ENCODE measurements at regions not wholly inside any gene's neighbourhood (a gene's known extent, or its start where the extent isn't known, plus 50 kb on each side); places are given as distances from the start of the nearest gene placed in this dataset.
"Not testable (repeated sequence)": the region's sequence is repeated elsewhere in the genome, so short reads cannot be mapped to it uniquely, and the experiment has no call there.

DNA sequence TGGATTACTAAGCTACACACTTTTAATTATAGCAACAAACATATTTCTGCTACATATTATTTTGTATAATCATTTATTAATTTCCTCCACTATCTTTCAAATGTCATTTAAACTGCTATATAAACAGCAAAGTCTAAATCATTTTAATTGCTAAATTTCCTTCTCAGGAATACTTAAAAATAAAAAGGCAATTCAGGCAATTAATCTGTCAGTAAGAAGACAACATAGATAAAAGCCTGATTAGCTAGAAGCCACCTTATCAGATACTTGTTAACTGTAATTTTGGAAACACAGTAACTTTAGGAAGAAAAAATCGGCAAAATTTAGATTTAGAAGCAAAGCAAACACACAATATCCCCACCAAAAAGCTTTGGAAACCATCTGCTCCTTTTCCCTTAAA is 188.2 kb upstream of the ZNF804A start:
- no peak for DNase-seq (ENCODE audit: low read depth, low spot score)
- in situ Hi-C loops (cut with HindIII; ENCODE audit: low pct_unique_long_range_greater_than_20kb, low sequenced_read_pairs): no loop called here

DNA sequence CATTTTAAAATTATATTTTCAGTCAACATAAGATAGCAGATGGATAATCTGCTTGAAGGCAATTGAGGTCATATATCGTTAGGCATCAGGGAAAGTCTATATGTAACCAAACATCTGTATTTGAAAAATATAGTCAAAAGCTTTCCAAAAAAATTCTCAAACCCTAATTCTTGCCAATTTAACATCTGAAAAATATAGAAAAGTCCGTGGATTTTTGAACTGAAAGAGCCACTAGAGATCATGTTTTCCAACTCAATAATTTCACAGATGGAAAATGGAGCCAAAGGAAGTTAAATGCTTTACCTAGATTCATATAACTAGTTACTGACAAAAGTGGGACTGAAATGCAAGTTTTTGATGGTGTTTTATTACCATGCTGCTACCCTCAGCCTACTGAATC is 185.1 kb upstream of the ZNF804A start:
- no peak for DNase-seq (ENCODE audit: low read depth, low spot score)
- in situ Hi-C loops (cut with HindIII; ENCODE audit: low pct_unique_long_range_greater_than_20kb, low sequenced_read_pairs): no loop called here

DNA sequence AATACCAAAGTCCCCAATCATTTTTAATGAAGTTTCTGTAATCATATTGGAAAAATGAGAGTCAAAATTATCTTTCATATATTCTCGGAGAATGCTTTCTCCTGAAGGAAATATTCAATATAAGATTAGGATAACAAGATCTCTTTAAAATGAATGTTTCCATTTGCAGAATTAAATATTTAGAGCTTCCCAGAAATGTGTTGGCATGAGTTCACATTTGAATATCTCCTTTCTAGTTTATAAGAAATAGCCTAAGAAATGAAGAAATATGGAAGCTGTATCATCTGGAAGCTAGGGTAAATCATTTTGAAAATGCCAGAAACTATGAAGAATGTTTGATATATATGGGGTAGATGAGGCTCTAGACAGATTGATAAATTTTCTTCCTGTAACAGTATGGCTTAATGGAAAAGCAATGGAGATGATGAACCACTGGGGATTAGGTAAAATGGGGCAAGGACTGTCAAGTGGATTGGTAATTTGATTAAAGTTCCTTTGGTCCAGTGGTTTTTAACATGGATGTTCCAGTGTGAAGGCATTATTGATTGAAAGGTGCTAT is 184.6 kb upstream of the ZNF804A start:
- DNase-seq (ENCODE audit: low read depth, low spot score): no peak
- in situ Hi-C loops (cut with HindIII; ENCODE audit: low pct_unique_long_range_greater_than_20kb, low sequenced_read_pairs): no loop called here

DNA sequence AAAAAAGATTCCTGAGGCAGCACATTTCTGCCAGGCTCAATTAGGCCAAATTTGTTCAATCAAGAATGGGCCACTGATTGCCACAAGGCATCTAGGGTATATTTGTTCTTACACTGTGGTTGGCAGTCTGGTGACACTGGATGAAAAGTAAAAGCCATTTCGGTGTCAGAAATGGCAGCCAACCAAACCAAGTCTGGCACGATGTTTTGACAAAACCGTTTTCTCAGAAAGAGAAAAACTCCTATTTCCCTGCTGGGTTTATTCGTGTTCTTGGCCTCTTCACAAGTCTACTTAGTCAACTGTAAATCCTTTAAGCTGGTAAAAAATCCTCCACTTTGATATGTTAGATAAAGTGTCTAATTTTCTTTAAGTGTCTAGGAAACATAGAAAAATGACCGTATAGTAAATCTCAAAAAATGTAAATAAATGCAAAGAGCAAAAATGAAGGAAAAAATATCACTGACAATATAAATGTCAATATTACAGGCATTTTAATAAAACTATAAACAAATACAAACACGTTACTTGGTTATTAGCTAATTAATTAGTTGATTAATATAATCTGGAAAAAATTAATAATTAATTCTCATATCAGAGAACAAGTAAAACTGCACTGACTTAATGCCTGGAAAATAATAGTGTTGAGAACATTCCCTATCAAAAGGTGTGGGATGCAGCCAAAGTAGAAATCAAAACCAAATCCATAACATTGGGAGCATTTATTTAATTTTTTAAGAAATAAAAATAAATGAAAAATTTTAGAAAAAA is 182.0 kb upstream of the ZNF804A start:
- in situ Hi-C loops (cut with HindIII; ENCODE audit: low pct_unique_long_range_greater_than_20kb, low sequenced_read_pairs): no loop called here
- DNase-seq (ENCODE audit: low read depth, low spot score): no peak

DNA sequence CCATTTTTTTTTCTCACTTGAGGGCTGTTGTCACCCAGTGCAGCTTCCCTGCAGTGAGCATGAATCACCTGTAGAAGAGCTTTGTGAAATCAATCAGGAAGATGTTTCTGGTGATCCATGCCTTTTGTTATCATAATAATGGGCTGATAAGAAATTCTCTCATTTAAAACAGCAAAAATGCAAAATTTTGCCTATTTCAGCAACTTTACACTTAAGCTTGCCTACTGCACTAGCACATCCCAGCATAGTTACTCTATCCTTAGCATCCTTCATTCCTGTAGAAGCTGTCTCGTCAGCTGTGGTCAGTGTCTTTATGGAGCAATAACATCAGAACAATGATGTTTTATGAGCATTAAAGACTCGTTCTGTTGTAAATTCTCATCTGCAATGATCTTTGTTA is 178.6 kb upstream of the ZNF804A start:
- in situ Hi-C loops (cut with HindIII; ENCODE audit: low pct_unique_long_range_greater_than_20kb, low sequenced_read_pairs): no loop called here

DNA sequence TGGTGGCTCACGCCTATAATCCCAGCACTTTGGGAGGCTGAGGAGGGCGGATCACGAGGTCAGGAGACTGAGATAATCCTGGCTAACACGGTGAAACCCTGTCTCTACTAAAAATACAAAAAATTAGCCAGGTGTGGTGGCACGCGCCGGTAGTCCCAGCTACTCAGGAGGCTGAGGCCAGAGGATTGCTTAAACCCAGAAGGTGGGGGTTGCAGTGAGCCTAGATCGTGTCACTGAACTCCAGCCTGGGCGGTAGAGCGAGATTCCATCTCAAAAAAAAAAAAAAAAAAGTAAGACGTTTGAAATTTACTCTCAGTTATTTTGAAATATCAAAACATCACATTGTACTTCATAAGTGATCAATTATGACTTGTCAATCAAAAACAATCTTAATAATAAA is 176.9 kb upstream of the ZNF804A start:
- DNase-seq (ENCODE audit: low read depth, low spot score); in situ Hi-C loops (cut with HindIII; ENCODE audit: low pct_unique_long_range_greater_than_20kb, low sequenced_read_pairs): not testable (repeated sequence)

More for the DNA sequence above, 178.6 kb upstream of the ZNF804A start:
- no peak for DNase-seq (ENCODE audit: low read depth, low spot score)

DNA sequence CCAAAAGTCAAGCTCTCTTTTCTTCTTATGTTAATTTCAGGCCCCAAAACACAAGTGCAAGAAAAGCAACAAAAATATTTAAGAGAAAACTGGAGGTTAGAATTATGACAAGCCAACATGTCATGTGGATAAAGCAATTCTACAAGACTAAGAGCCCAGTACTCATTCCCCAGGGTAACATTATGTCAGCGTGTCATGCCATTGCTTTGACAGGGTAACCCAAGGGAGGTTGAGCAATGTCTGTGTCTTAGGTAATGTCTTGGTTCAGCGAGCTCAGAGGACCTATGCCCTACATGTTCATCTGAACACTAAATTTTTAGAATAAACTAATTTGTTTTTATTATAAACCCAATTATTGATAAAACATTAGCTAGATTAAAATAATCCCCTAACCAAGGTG is 173.2 kb upstream of the ZNF804A start:
- in situ Hi-C loops (cut with HindIII; ENCODE audit: low pct_unique_long_range_greater_than_20kb, low sequenced_read_pairs): no loop called here
- DNase-seq (ENCODE audit: low read depth, low spot score): no peak

DNA sequence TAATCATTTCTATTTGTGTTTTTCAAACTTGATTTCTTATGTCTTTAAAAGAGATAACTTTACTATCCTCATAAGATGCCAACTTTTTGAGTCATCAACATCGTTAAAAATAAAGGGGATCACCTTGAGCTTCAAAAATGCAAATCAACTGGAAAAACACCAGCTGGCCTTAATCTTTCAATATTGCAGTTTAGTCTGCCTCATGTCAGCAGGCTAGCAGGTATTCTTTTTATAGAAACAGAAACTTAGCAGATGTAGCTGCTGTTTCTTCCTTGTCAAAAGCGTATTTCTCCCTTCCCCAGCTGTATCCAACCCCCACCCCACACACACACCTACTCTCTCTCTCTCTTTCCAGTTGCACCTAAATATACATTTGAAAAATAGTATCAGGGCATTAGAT is 154.1 kb upstream of the ZNF804A start:
- no peak for DNase-seq (ENCODE audit: low read depth, low spot score)
- in situ Hi-C loops (cut with HindIII; ENCODE audit: low pct_unique_long_range_greater_than_20kb, low sequenced_read_pairs): no loop called here

DNA sequence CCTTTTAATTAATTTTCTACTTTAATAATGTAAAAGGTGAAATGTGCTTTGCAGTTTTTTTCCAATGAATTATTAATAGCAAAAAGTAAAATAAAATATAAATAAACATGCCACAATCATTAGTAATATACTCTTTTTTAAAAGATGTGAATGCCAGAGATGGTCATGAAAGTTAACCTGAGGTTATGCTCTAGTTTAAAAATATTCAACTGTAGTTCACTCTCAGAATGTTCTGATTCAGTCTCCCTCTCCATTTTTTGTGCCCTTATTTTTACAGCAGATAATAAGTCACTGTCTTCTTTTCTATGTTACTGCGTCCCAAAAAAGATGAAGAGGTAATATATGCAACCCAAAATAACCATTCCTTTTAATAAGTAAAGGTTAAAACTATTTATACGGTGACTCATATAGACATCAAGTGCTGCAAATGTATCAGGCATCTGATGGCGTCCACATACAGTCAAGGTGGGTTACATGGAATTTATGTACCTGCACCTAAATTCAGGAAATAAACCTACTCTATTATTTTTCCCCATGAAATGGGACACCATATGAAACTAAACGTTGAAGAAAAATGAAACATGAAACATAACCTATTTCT is 153.6 kb upstream of the ZNF804A start:
- in situ Hi-C loops (cut with HindIII; ENCODE audit: low pct_unique_long_range_greater_than_20kb, low sequenced_read_pairs): no loop called here
- no peak for DNase-seq (ENCODE audit: low read depth, low spot score)

DNA sequence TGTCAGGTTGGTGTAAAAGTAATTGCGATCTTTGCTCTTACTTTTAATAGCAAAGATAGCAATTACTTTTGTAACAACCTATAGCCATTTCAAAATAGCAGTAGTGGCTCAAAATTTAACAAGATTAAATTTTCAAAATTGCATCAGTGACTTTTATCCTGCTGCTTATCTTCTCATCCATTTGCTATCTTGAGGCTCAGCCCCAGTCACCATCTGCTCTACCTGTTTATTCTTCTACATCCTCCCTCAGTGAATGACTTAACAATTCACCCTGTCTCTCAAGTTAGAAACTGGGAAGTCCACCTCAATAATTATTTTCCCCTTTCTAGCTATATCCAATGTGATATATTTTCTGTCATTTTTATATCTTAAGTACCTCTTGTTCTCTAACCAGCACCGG is 148.6 kb upstream of the ZNF804A start:
- in situ Hi-C loops (cut with HindIII; ENCODE audit: low pct_unique_long_range_greater_than_20kb, low sequenced_read_pairs): no loop called here
- no peak for DNase-seq (ENCODE audit: low read depth, low spot score)

DNA sequence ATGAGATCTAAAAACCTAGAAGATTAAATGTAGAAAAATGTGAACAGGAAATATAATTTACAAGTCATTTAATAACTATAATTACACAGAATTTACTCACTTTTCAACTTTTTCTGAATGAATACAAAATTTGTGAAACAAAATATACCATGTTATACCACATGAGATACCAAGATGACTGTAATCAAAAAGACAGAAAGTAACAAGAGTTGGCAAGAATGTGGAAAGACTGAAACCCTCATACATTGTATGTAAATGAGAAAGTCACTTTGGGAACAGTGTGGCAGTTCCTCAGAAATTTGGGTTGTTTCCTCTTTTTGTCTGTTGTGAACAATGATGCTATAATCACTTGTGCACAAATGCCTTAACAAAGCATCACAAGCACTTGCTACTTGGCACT is 145.4 kb upstream of the ZNF804A start:
- no peak for DNase-seq (ENCODE audit: low read depth, low spot score)
- in situ Hi-C loops (cut with HindIII; ENCODE audit: low pct_unique_long_range_greater_than_20kb, low sequenced_read_pairs): no loop called here

DNA sequence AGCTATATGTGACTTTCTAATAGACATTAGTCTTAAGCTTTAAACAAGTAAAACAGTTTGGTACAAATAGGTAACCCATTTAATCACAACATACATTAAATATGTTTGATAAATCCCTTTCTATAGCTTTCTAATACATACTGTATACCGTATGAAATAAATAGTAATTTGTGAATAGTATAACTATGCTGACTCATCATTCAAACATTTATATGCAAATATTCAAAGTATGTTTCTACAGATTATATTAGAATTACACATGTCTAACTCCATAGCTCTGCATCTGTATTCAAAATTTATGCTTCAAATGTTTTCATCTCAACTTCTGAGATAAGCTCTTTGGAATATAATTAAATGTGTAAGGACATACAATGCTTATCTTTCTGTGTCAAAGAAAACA is 142.7 kb upstream of the ZNF804A start:
- in situ Hi-C loops (cut with HindIII; ENCODE audit: low pct_unique_long_range_greater_than_20kb, low sequenced_read_pairs): no loop called here
- DNase-seq (ENCODE audit: low read depth, low spot score): no peak

DNA sequence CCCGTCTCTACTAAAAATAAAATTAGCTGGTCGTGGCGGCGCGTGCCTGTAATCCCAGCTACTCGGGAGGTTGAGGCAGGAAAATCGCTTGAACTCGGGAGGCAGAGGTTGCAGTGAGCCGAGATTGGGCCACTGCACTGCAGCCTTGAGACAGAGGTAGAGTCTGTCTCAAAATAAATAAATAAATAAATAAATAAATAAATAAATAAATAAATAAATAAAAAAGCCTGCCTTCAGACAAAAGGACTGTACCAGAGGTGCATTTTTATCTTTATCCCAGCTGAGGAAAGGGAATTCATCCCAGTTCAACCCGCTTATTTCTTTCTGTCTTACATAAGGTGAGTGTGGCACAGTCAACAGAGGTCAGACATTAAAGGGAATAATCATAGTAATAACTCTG is 141.6 kb upstream of the ZNF804A start:
- DNase-seq (ENCODE audit: low read depth, low spot score); in situ Hi-C loops (cut with HindIII; ENCODE audit: low pct_unique_long_range_greater_than_20kb, low sequenced_read_pairs): not testable (repeated sequence)

DNA sequence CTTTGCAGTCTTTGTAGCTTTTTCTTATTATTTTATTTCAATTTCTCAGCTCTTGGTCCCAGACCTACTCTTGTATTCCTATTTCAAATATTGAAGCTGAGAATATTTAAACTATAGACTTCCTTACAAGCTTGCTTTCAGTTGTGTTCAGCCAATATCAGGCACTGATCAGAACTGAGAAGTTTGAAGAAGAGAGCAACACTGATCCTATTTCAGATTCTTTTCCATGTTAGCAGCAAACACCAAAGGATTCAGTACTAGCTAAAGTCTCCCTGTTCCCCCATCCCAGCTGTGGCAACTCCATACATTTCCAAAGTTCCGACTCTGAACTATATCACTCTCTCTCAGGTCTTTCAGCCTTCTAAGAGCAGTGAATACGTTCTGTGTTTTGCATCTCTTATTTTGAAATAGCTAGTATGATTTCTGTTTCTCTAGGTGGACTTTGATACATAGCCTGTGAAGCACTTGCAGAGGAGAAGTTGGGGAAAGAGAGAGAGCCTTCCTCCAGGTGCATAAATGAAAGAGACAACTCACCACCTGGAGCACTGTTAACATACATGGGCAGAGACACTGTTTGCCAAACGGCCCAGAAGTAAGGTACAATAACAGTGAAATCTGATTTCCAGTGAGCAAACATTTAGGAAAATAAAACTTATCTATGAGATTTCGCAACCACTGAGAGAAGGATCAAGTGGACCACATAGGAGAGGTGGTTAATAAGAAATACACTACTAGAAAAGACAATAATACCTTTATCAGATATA is 135.0 kb upstream of the ZNF804A start:
- no peak for DNase-seq (ENCODE audit: low read depth, low spot score)

DNA sequence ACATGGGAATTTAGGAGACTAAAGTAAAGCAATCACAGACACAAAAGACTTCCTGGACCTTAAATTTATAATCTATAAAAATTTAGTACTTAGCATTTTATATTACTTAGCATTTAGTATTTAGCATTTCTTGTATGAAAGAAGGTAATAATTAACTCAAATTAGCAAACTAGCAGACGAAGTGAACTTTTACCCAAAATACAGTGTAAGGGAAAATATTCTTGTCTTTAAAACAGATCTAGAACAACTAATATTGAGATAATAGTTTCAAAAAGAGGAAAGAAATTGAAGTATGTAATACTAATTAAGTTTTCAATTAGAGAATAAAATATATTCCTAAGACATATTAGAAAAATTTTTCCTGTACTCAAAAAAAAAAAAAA is 134.5 kb upstream of the ZNF804A start:
- in situ Hi-C loops (cut with HindIII; ENCODE audit: low pct_unique_long_range_greater_than_20kb, low sequenced_read_pairs): no loop called here

More for the DNA sequence above, 135.0 kb upstream of the ZNF804A start:
- in situ Hi-C loops (cut with HindIII; ENCODE audit: low pct_unique_long_range_greater_than_20kb, low sequenced_read_pairs): no loop called here

DNA sequence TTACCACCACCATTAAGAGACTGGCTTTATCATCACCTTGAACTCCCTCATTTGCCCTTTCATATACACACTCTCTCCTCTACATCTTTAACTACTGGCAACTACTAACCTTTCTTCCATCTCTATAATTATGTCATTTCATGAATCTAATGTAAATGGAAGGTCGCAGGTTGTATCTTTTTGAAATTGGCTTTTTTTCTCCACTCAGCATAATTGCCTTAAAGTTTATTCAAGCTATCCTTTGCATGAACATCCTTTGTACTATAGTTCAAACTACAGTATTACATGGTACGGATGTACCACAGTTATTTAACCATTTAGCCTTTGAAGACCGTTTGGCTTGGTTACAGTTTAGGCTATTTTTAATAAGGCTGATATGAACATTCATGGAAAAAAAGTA is 129.5 kb upstream of the ZNF804A start:
- no peak for DNase-seq (ENCODE audit: low read depth, low spot score)
- in situ Hi-C loops (cut with HindIII; ENCODE audit: low pct_unique_long_range_greater_than_20kb, low sequenced_read_pairs): no loop called here

More for the DNA sequence above, 134.5 kb upstream of the ZNF804A start:
- DNase-seq (ENCODE audit: low read depth, low spot score): no peak

DNA sequence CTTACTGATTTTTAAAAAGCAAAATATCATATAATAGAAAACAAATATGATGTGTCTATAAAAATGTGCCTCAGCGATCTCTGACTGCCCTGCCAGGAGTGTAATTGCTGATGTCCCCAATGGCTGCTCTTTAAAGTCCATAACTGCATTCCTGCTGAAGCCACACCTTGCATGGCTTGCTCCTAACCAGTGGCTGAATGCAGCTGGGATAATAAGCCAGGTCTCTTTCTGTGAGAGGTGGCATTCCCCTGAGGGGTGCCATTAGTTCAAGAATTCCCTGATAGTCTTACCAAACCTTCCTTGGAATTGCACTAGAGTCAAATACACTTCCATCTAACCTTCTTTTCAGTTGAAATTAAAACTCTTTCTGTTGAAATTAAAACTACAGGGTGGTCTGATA is 125.8 kb upstream of the ZNF804A start:
- no peak for DNase-seq (ENCODE audit: low read depth, low spot score)
- in situ Hi-C loops (cut with HindIII; ENCODE audit: low pct_unique_long_range_greater_than_20kb, low sequenced_read_pairs): no loop called here

DNA sequence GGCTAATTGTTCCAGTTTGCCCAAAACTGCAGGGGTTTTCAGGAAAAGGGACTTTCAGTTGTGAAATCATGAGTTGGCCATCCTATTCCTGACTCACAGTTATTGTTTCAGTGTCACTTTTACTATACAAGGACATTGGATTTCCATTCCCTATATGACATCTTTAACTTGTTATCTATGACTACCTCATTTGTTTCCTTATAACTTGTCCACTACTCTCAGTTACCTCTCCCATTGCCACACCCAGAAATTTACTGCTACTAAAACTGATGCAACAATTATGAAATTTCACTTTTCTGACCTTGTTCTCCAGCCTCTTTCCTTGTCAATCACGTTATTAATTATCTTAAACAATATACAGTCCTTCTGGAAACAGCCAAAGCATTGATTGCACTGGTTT is 116.5 kb upstream of the ZNF804A start:
- no peak for DNase-seq (ENCODE audit: low read depth, low spot score)
- in situ Hi-C loops (cut with HindIII; ENCODE audit: low pct_unique_long_range_greater_than_20kb, low sequenced_read_pairs): no loop called here

Measured in SK-MEL-5 (cell line).